ENCODE measurements at regions not wholly inside any gene's neighbourhood (a gene's known extent, or its start where the extent isn't known, plus 50 kb on each side); places are given as distances from the start of the nearest gene placed in this dataset.
"Not testable (repeated sequence)": the region's sequence is repeated elsewhere in the genome, so short reads cannot be mapped to it uniquely, and the experiment has no call there.

- no peaks in the 10 kb centered on the region for H3K36me3 ChIP-seq (ENCODE audit: control insufficient read depth, insufficient read depth, low read length)
- H3K4me3 ChIP-seq (ENCODE audit: low read depth, low read length), result no peak overlapping the region
- no peak overlapping the region for H3K27ac ChIP-seq (ENCODE audit: low read depth, low read length)
- no peak overlapping the region for H3K9ac ChIP-seq (ENCODE audit: low read depth, low read length)
- no peaks in the 10 kb centered on the region for H3K9me3 ChIP-seq (ENCODE audit: control insufficient read depth, insufficient read depth, low read length)
- peaks cover 12% of the 10 kb centered on the region for H3K4me1 ChIP-seq (ENCODE audit: control insufficient read depth, insufficient read depth, low read length)
- H3K27me3 ChIP-seq (ENCODE audit: control insufficient read depth, insufficient read depth, low read length), result no peaks in the 10 kb centered on the region
Observed at GRCh38 chr1:100791586-100791985, 72.0 kb downstream of the VCAM1 start.

- H3K4me3 ChIP-seq (ENCODE audit: low read depth, low read length), result no peak overlapping the region
- no peaks in the 10 kb centered on the region for H3K27me3 ChIP-seq (ENCODE audit: control insufficient read depth, insufficient read depth, low read length)
- H3K27ac ChIP-seq (ENCODE audit: low read depth, low read length), result no peak overlapping the region
- peaks cover 12% of the 10 kb centered on the region for H3K4me1 ChIP-seq (ENCODE audit: control insufficient read depth, insufficient read depth, low read length)
- H3K9ac ChIP-seq (ENCODE audit: low read depth, low read length), result no peak overlapping the region
- no peaks in the 10 kb centered on the region for H3K36me3 ChIP-seq (ENCODE audit: control insufficient read depth, insufficient read depth, low read length)
- no peaks in the 10 kb centered on the region for H3K9me3 ChIP-seq (ENCODE audit: control insufficient read depth, insufficient read depth, low read length)
Observed at GRCh38 chr1:100793659-100794058, 74.1 kb downstream of the VCAM1 start.

- H3K4me3 ChIP-seq (ENCODE audit: low read depth, low read length), result no peak overlapping the region
- no peaks in the 10 kb centered on the region for H3K36me3 ChIP-seq (ENCODE audit: control insufficient read depth, insufficient read depth, low read length)
Observed at GRCh38 chr1:100794748-100795645, 75.5 kb downstream of the VCAM1 start.

GRCh38 chr1:100795646-100795985, 76.1 kb downstream of the VCAM1 start:
- H3K36me3 ChIP-seq (ENCODE audit: control insufficient read depth, insufficient read depth, low read length), result no peaks in the 10 kb centered on the region
- no peak overlapping the region for H3K27ac ChIP-seq (ENCODE audit: low read depth, low read length)
- no peak overlapping the region for H3K4me3 ChIP-seq (ENCODE audit: low read depth, low read length)
- H3K9me3 ChIP-seq (ENCODE audit: control insufficient read depth, insufficient read depth, low read length), result no peaks in the 10 kb centered on the region
- peaks cover 12% of the 10 kb centered on the region for H3K4me1 ChIP-seq (ENCODE audit: control insufficient read depth, insufficient read depth, low read length)
- H3K9ac ChIP-seq (ENCODE audit: low read depth, low read length), result no peak overlapping the region
- H3K27me3 ChIP-seq (ENCODE audit: control insufficient read depth, insufficient read depth, low read length), result no peaks in the 10 kb centered on the region

More at GRCh38 chr1:100794748-100795645, 75.5 kb downstream of the VCAM1 start:
- H3K27me3 ChIP-seq (ENCODE audit: control insufficient read depth, insufficient read depth, low read length), result no peaks in the 10 kb centered on the region
- H3K4me1 ChIP-seq (ENCODE audit: control insufficient read depth, insufficient read depth, low read length), result peaks cover 12% of the 10 kb centered on the region
- no peaks in the 10 kb centered on the region for H3K9me3 ChIP-seq (ENCODE audit: control insufficient read depth, insufficient read depth, low read length)
- no peak overlapping the region for H3K27ac ChIP-seq (ENCODE audit: low read depth, low read length)
- no peak overlapping the region for H3K9ac ChIP-seq (ENCODE audit: low read depth, low read length)

GRCh38 chr1:100796046-100796445, 76.5 kb downstream of the VCAM1 start:
- H3K27ac ChIP-seq (ENCODE audit: low read depth, low read length), result no peak overlapping the region
- no peaks in the 10 kb centered on the region for H3K9me3 ChIP-seq (ENCODE audit: control insufficient read depth, insufficient read depth, low read length)
- no peak overlapping the region for H3K4me3 ChIP-seq (ENCODE audit: low read depth, low read length)
- no peak overlapping the region for H3K9ac ChIP-seq (ENCODE audit: low read depth, low read length)
- no peaks in the 10 kb centered on the region for H3K36me3 ChIP-seq (ENCODE audit: control insufficient read depth, insufficient read depth, low read length)
- no peaks in the 10 kb centered on the region for H3K27me3 ChIP-seq (ENCODE audit: control insufficient read depth, insufficient read depth, low read length)
- peaks cover 12% of the 10 kb centered on the region for H3K4me1 ChIP-seq (ENCODE audit: control insufficient read depth, insufficient read depth, low read length)

- no peak overlapping the region for H3K27ac ChIP-seq (ENCODE audit: low read depth, low read length)
- peaks cover 8% of the 10 kb centered on the region for H3K4me1 ChIP-seq (ENCODE audit: control insufficient read depth, insufficient read depth, low read length)
- no peaks in the 10 kb centered on the region for H3K36me3 ChIP-seq (ENCODE audit: control insufficient read depth, insufficient read depth, low read length)
- H3K9me3 ChIP-seq (ENCODE audit: control insufficient read depth, insufficient read depth, low read length), result no peaks in the 10 kb centered on the region
- H3K27me3 ChIP-seq (ENCODE audit: control insufficient read depth, insufficient read depth, low read length), result no peaks in the 10 kb centered on the region
- H3K4me3 ChIP-seq (ENCODE audit: low read depth, low read length), result no peak overlapping the region
- no peak overlapping the region for H3K9ac ChIP-seq (ENCODE audit: low read depth, low read length)
Observed at GRCh38 chr1:100799548-100799947, 80.0 kb downstream of the VCAM1 start.

GRCh38 chr1:100799954-100800612, 80.5 kb downstream of the VCAM1 start:
- Histone ChIP-seq H3K36me3 (ENCODE audit: control insufficient read depth, insufficient read depth, low read length) (no peaks in the 10 kb centered on the region), H3K4me1 (ENCODE audit: control insufficient read depth, insufficient read depth, low read length) (peaks cover 3% of the 10 kb centered on the region), H3K9me3 (ENCODE audit: control insufficient read depth, insufficient read depth, low read length) (no peaks in the 10 kb centered on the region), H3K27ac (ENCODE audit: low read depth, low read length) (no peak overlapping the region), H3K4me3 (ENCODE audit: low read depth, low read length) (no peak overlapping the region), H3K27me3 (ENCODE audit: control insufficient read depth, insufficient read depth, low read length) (no peaks in the 10 kb centered on the region), H3K9ac (ENCODE audit: low read depth, low read length) (no peak overlapping the region)

GRCh38 chr1:100801256-100801655, 81.7 kb downstream of the VCAM1 start:
- not testable (repeated sequence) for H3K27ac ChIP-seq (ENCODE audit: low read depth, low read length); H3K36me3 ChIP-seq (ENCODE audit: control insufficient read depth, insufficient read depth, low read length); H3K9me3 ChIP-seq (ENCODE audit: control insufficient read depth, insufficient read depth, low read length); H3K9ac ChIP-seq (ENCODE audit: low read depth, low read length); H3K27me3 ChIP-seq (ENCODE audit: control insufficient read depth, insufficient read depth, low read length); H3K4me1 ChIP-seq (ENCODE audit: control insufficient read depth, insufficient read depth, low read length); H3K4me3 ChIP-seq (ENCODE audit: low read depth, low read length)

GRCh38 chr1:100803280-100803679, 83.7 kb downstream of the VCAM1 start:
- H3K4me3 ChIP-seq (ENCODE audit: low read depth, low read length); H3K27ac ChIP-seq (ENCODE audit: low read depth, low read length); H3K27me3 ChIP-seq (ENCODE audit: control insufficient read depth, insufficient read depth, low read length); H3K4me1 ChIP-seq (ENCODE audit: control insufficient read depth, insufficient read depth, low read length); H3K9me3 ChIP-seq (ENCODE audit: control insufficient read depth, insufficient read depth, low read length); H3K36me3 ChIP-seq (ENCODE audit: control insufficient read depth, insufficient read depth, low read length); H3K9ac ChIP-seq (ENCODE audit: low read depth, low read length): not testable (repeated sequence)

- no peaks in the 10 kb centered on the region for H3K9me3 ChIP-seq (ENCODE audit: control insufficient read depth, insufficient read depth, low read length)
- H3K4me1 ChIP-seq (ENCODE audit: control insufficient read depth, insufficient read depth, low read length), result no peaks in the 10 kb centered on the region
Observed at GRCh38 chr1:100806601-100807000, 87.1 kb downstream of the VCAM1 start.

GRCh38 chr1:100810360-100810759, 84.3 kb downstream of the EXTL2 start:
- Histone ChIP-seq H3K27me3 (ENCODE audit: control insufficient read depth, insufficient read depth, low read length) (no peaks in the 10 kb centered on the region), H3K36me3 (ENCODE audit: control insufficient read depth, insufficient read depth, low read length) (no peaks in the 10 kb centered on the region), H3K9ac (ENCODE audit: low read depth, low read length) (no peak overlapping the region), H3K4me3 (ENCODE audit: low read depth, low read length) (no peak overlapping the region), H3K9me3 (ENCODE audit: control insufficient read depth, insufficient read depth, low read length) (no peaks in the 10 kb centered on the region), H3K27ac (ENCODE audit: low read depth, low read length) (no peak overlapping the region), H3K4me1 (ENCODE audit: control insufficient read depth, insufficient read depth, low read length) (no peaks in the 10 kb centered on the region)

More at GRCh38 chr1:100806601-100807000, 87.1 kb downstream of the VCAM1 start:
- Histone ChIP-seq H3K9ac (ENCODE audit: low read depth, low read length) (no peak overlapping the region), H3K36me3 (ENCODE audit: control insufficient read depth, insufficient read depth, low read length) (no peaks in the 10 kb centered on the region), H3K27me3 (ENCODE audit: control insufficient read depth, insufficient read depth, low read length) (no peaks in the 10 kb centered on the region), H3K27ac (ENCODE audit: low read depth, low read length) (no peak overlapping the region), H3K4me3 (ENCODE audit: low read depth, low read length) (no peak overlapping the region)

Data from HUES48 (cell line).